Neural progenitor cell (in vitro differentiated cells): ENCODE measurements at regions not wholly inside any gene's neighbourhood (a gene's known extent, or its start where the extent isn't known, plus 50 kb on each side); places are given as distances from the start of the nearest gene placed in this dataset.
"Not testable (repeated sequence)": the region's sequence is repeated elsewhere in the genome, so short reads cannot be mapped to it uniquely, and the experiment has no call there.

Source experiments
- DNase-seq: peaks from one replicate; pipeline ENCODE4 v3.0.0-alpha.2; 2016; ENCODE audit warnings: low spot score
- H2AFZ ChIP-seq: fragments of 200-600 bp; sonication (generic); replicated peaks from 2 replicates; pipeline ENCODE4 v1.6.1; 2016; ENCODE audit warnings: antibody characterized with exemption
- H3F3A ChIP-seq: fragments of 200-600 bp; sonication (generic); 2 replicates; pipeline ENCODE4 v1.6.1; 2016; ENCODE audit warnings: antibody characterized with exemption, low read depth
- H3K27ac ChIP-seq: fragments of 200-600 bp; sonication (generic); 2 replicates; pipeline ENCODE4 v1.5.1; 2016; ENCODE audit warnings: mild to moderate bottlenecking
- H3K27me3 ChIP-seq: fragments of 200-600 bp; sonication (generic); 2 replicates; pipeline ENCODE4 v1.6.1; 2016; ENCODE audit warnings: mild to moderate bottlenecking, moderate library complexity
- H3K36me3 ChIP-seq: fragments of 200-600 bp; sonication (generic); 2 replicates; pipeline ENCODE4 v1.5.1; 2016
- H3K4me1 ChIP-seq: fragments of 200-600 bp; sonication (generic); 2 replicates; pipeline ENCODE4 v1.6.1; 2016; ENCODE audit warnings: mixed run types
- H3K4me2 ChIP-seq: fragments of 200-600 bp; sonication (generic); 2 replicates; pipeline ENCODE4 v1.6.1; 2016
- H3K4me3 ChIP-seq: fragments of 200-600 bp; sonication (generic); 2 replicates; pipeline ENCODE4 v1.5.1; 2016
- H3K79me2 ChIP-seq: fragments of 200-600 bp; sonication (generic); 2 replicates; pipeline ENCODE4 v1.6.1; 2016; ENCODE audit warnings: low read depth
- H3K9ac ChIP-seq: fragments of 200-600 bp; sonication (generic); 2 replicates; pipeline ENCODE4 v1.6.1; 2016
- H3K9me3 ChIP-seq: fragments of 200-600 bp; sonication (generic); 2 replicates; pipeline ENCODE4 v1.5.1; 2016; ENCODE audit warnings: low read depth
- H4K20me1 ChIP-seq: fragments of 200-600 bp; sonication (generic); 2 replicates; pipeline ENCODE4 v1.6.1; 2016; ENCODE audit warnings: low read depth
- H3K27ac Mint-ChIP-seq: 3 replicates; pipeline ENCODE4 v1.8.0; 2021; ENCODE audit warnings: mixed read lengths
- H3K27me3 Mint-ChIP-seq: 2 replicates; pipeline ENCODE4 v1.8.0; 2022; ENCODE audit warnings: low read depth, mild to moderate bottlenecking, inconsistent platforms, moderate library complexity, mixed read lengths; ENCODE audit not compliant: insufficient read depth
- H3K36me3 Mint-ChIP-seq: 3 replicates; pipeline ENCODE4 v1.8.0; 2021; ENCODE audit warnings: mixed read lengths
- H3K4me1 Mint-ChIP-seq: 3 replicates; pipeline ENCODE4 v1.8.0; 2021; ENCODE audit warnings: mixed read lengths
- H3K4me3 Mint-ChIP-seq: 3 replicates; pipeline ENCODE4 v1.8.0; 2021; ENCODE audit warnings: mild to moderate bottlenecking, moderate library complexity, mixed read lengths
- H3K9me3 Mint-ChIP-seq: 3 replicates; pipeline ENCODE4 v1.8.0; 2020; ENCODE audit warnings: mixed read lengths
- EZH2 ChIP-seq: fragments of 200-600 bp; sonication (generic); IDR thresholded peaks from 2 replicates; pipeline ENCODE4 v1.6.1; 2017; ENCODE audit warnings: antibody characterized with exemption, mild to moderate bottlenecking, moderate library complexity
- EZH2phosphoT487 ChIP-seq: fragments of 200-600 bp; sonication (generic); IDR thresholded peaks from 2 replicates; pipeline ENCODE4 v1.6.1; 2017; ENCODE audit warnings: antibody characterized with exemption
- TF ChIP-seq, protein P1 (sequence below): fragments of 200-600 bp; sonication (generic); IDR thresholded peaks from 2 replicates; pipeline ENCODE4 v1.5.1; 2017; ENCODE audit warnings: antibody characterized with exemption, mild to moderate bottlenecking

DNA sequence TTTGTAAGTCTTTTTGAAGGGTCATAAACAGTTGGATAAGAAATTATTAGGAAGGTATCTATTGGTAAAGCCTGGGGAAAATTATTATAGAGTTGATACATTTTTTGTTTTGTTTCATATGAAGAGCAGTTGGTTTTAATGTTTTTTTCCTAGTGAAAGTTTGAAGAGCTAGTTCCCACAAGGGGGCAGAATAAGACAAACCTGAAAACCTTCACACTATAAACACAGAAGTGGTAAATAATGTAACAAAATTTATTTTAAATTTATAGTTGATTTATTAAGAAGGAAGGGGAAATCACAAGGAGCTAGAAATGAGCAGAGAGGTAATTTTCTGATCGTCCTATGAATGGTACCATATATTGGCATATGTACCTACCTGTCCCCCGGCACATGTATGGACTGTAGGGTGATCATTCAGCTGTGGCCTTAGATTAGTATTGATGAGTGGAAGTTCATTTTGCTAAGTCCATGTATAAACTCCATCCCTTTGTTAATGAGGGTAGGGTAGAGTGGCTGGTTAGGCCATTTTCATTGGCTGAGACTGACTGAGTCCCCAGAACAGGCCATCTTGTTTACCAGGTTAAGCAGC is 116.3 kb downstream of the TANC2 start:
- H3K36me3 Mint-ChIP-seq, result no peaks in the 10 kb centered on the region
- Histone ChIP-seq H3K4me1 (peaks cover 9% of the 10 kb centered on the region), H3K36me3 (no peaks in the 10 kb centered on the region), H3K9me3 (no peaks in the 10 kb centered on the region), H4K20me1 (no peaks in the 10 kb centered on the region), H3K4me2 (no peak overlapping the region), H3K4me3 (no peak overlapping the region), H3K79me2 (no peaks in the 10 kb centered on the region), H3K9ac (no peak overlapping the region), H2AFZ (no peak overlapping the region), H3K27ac (no peak overlapping the region), H3F3A (no peaks in the 10 kb centered on the region), H3K27me3 (no peaks in the 10 kb centered on the region)
- TF ChIP-seq, protein P1, sequence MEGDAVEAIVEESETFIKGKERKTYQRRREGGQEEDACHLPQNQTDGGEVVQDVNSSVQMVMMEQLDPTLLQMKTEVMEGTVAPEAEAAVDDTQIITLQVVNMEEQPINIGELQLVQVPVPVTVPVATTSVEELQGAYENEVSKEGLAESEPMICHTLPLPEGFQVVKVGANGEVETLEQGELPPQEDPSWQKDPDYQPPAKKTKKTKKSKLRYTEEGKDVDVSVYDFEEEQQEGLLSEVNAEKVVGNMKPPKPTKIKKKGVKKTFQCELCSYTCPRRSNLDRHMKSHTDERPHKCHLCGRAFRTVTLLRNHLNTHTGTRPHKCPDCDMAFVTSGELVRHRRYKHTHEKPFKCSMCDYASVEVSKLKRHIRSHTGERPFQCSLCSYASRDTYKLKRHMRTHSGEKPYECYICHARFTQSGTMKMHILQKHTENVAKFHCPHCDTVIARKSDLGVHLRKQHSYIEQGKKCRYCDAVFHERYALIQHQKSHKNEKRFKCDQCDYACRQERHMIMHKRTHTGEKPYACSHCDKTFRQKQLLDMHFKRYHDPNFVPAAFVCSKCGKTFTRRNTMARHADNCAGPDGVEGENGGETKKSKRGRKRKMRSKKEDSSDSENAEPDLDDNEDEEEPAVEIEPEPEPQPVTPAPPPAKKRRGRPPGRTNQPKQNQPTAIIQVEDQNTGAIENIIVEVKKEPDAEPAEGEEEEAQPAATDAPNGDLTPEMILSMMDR, result peak; percentile 56
- no peak for TF ChIP-seq EZH2phosphoT487
- TF ChIP-seq EZH2, result no peak
- no peak overlapping the region for H3K4me3 Mint-ChIP-seq
- no peak overlapping the region for H3K27ac Mint-ChIP-seq
- H3K9me3 Mint-ChIP-seq, result no peaks in the 10 kb centered on the region
- no peak for DNase-seq
- no peaks in the 10 kb centered on the region for H3K27me3 Mint-ChIP-seq
- no peaks in the 10 kb centered on the region for H3K4me1 Mint-ChIP-seq

DNA sequence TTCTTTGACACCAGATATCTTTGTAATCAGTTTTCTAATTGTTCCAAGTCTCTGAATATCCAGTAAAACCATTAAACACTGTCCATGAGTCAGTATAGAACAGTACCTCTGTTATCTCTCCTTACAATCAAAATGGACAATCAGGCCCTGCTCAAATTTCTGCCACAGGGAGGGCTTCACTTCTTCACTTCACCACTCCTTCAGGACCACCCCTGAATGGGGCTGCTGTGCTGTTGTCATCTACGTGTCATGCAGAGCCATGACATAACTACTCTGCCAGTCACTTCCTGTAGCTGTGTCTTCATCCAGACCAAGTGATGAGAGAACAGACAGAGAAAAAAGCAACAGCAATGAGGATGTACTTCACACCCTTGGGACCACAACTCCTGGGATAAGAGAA is 116.9 kb downstream of the TANC2 start:
- Histone ChIP-seq H4K20me1 (no peaks in the 10 kb centered on the region), H3K4me2 (no peak overlapping the region), H3K9me3 (no peaks in the 10 kb centered on the region), H3K27ac (no peak overlapping the region), H3K27me3 (no peaks in the 10 kb centered on the region), H2AFZ (no peak overlapping the region), H3K4me1 (peaks cover 9% of the 10 kb centered on the region), H3K4me3 (no peak overlapping the region), H3K9ac (no peak overlapping the region), H3F3A (no peaks in the 10 kb centered on the region), H3K79me2 (no peaks in the 10 kb centered on the region), H3K36me3 (no peaks in the 10 kb centered on the region)
- Mint-ChIP-seq H3K9me3 (no peaks in the 10 kb centered on the region), H3K27me3 (no peaks in the 10 kb centered on the region), H3K27ac (no peak overlapping the region), H3K4me3 (no peak overlapping the region), H3K36me3 (no peaks in the 10 kb centered on the region), H3K4me1 (no peaks in the 10 kb centered on the region)
- no peak for TF ChIP-seq EZH2
- TF ChIP-seq EZH2phosphoT487, result no peak
- TF ChIP-seq, protein P1, result no peak
- no peak for DNase-seq

DNA sequence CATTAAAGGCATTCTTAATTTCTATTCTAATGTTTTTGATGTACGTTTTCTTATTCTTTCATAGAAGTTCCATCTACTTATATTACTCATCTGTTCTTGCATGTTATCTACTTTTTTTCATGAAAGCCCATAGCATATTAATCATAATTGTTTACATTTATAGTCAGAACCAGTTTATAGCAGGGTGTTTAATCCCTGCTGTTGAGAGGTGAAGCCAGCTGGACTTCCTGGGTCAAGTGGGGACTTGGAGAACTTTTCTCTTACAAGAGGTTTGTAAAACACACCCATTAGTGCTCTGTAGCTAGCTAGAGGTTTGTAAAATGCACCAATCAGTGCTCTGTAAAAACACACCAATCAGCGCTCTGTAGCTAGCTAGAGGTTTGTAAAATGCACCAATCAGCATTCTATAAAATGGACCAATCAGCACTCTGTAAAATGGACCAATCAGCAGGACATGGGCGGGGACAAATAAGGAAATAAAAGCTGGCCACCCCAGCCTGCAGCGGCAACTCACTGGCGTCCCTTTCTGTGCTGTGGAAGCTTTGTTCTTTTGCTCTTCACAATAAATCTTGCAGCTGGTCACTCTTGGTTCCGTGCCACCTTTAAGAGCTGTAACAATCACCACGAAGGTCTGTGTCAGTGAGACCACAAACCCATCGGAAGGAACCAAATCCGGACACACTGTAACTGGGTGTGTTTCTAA is 120.6 kb downstream of the TANC2 start:
- H3K79me2 ChIP-seq, result no peaks in the 10 kb centered on the region
- H3K4me3 ChIP-seq, result no peak overlapping the region
- H3K27ac ChIP-seq, result no peak overlapping the region
- no peaks in the 10 kb centered on the region for H3K36me3 ChIP-seq
- no peak overlapping the region for H3K9ac ChIP-seq
- no peaks in the 10 kb centered on the region for H3K4me1 ChIP-seq
- H4K20me1 ChIP-seq, result no peaks in the 10 kb centered on the region
- H3K9me3 ChIP-seq, result no peaks in the 10 kb centered on the region
- no peak for TF ChIP-seq EZH2phosphoT487
- no peak for TF ChIP-seq EZH2
- TF ChIP-seq, protein P1, result no peak
- Mint-ChIP-seq H3K9me3 (peaks cover 4% of the 10 kb centered on the region), H3K27me3 (no peaks in the 10 kb centered on the region), H3K36me3 (no peaks in the 10 kb centered on the region), H3K4me3 (no peak overlapping the region), H3K4me1 (no peaks in the 10 kb centered on the region), H3K27ac (no peak overlapping the region)
- no peak for DNase-seq
- H3F3A ChIP-seq, result no peaks in the 10 kb centered on the region
- H2AFZ ChIP-seq, result no peak overlapping the region
- H3K4me2 ChIP-seq, result no peak overlapping the region
- no peaks in the 10 kb centered on the region for H3K27me3 ChIP-seq

DNA sequence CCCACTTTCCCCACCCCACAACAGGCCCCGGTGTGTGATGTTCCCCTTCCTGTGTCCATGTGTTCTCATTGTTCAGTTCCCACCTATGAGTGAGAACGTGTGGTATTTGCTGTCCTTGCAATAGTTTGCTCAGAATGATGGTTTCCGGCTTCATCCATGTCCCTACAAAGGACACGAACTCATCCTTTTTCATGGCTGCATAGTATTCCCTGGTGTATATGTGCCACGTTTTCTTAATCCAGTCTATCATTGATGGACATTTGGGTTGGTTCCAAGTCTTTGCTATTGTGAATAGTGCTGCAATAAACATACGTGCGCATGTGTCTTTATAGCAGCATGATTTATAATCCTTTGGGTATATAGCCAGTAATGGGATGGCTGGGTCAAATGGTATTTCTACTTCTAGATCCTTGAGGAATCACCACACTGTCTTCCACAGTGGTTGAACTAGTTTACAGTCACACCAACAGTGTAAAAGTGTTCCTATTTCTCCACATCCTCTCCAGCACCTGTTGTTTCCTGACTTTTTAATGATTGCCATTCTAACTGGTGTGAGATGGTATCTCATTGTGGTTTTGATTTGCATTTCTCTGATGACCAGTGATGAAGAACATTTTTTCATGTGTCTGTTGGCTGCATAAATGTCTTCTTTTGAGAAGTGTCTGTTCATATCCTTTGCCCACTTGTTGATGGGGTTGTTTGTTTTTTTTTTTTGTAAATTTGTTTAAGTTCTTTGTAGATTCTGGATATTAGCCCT is 124.5 kb downstream of the TANC2 start:
- not testable (repeated sequence) for H3K27ac Mint-ChIP-seq, H4K20me1 ChIP-seq, H3K4me2 ChIP-seq, H3K36me3 Mint-ChIP-seq, H3F3A ChIP-seq, H3K27ac ChIP-seq, H3K4me3 ChIP-seq, H3K9me3 ChIP-seq, H3K4me1 ChIP-seq, H2AFZ ChIP-seq, H3K4me3 Mint-ChIP-seq, H3K27me3 Mint-ChIP-seq, H3K9ac ChIP-seq, H3K27me3 ChIP-seq, H3K79me2 ChIP-seq, H3K4me1 Mint-ChIP-seq, H3K36me3 ChIP-seq, DNase-seq
- H3K9me3 Mint-ChIP-seq, result peaks cover 12% of the 10 kb centered on the region

DNA sequence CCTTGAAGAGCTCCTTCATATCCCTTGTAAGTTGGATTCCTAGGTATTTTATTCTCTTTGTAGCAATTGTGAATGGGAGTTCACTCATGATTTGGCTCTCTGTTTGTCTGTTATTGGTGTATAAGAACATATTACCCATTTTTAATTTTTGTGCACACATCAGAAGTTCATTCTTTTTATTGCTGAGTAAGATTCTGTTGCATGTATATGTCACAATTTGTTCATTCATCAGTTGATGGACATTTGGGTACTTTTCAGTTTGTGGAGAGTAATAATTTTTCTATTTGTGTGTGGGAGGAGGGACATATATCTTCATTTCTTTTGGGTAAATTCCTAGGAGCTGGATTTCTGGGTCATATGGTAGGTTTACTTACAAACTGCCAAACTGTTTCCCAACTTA is 125.9 kb downstream of the TANC2 start:
- not testable (repeated sequence) for H3K4me1 ChIP-seq, H2AFZ ChIP-seq, H3K9me3 ChIP-seq, H3K27me3 Mint-ChIP-seq, H3K9ac ChIP-seq, H3F3A ChIP-seq, H3K4me3 Mint-ChIP-seq, H3K27ac Mint-ChIP-seq, H4K20me1 ChIP-seq, H3K4me1 Mint-ChIP-seq, H3K79me2 ChIP-seq, H3K36me3 Mint-ChIP-seq, H3K27ac ChIP-seq, H3K36me3 ChIP-seq, DNase-seq, H3K4me2 ChIP-seq, H3K27me3 ChIP-seq, H3K4me3 ChIP-seq
- H3K9me3 Mint-ChIP-seq, result peaks cover 12% of the 10 kb centered on the region
